ENCODE measurements at regions not wholly inside any gene's neighbourhood (a gene's known extent, or its start where the extent isn't known, plus 50 kb on each side); places are given as distances from the start of the nearest gene placed in this dataset.
A peak's percentile ranks its signal among the peaks of the same experiment; 100 is the strongest.
"Not testable (repeated sequence)": the region's sequence is repeated elsewhere in the genome, so short reads cannot be mapped to it uniquely, and the experiment has no call there.

DNA sequence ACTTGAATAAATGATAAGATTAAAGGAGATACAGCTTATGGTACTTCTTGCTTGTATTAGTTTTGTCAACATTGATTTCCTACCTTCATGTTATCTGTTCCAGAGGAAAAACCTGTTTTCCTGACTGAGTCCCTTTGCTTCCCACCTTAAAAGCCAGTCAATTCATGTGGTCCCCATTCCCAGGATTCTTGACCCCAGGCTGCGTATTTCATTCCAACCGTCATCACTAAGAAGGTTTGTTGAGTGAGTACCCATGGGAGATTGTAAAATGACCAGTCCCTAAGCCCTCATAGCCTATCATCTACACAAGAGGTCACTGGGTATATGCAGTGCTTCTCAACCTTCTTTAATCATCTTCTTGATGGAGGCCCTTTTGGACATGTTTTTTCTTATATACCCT lies 52.2 kb downstream of the BEX3 start:
- Mint-ChIP-seq H3K4me3 (no peak overlapping the region), H3K27me3 (peaks cover 0 to 4% of the 10 kb centered on the region in 2 donors), H3K36me3 (no peaks in the 10 kb centered on the region), H3K27ac (no peak overlapping the region), H3K9me3 (peaks cover 0 to 2% (median 0%) of the 10 kb centered on the region in 8 donors), H3K4me1 (no peaks in the 10 kb centered on the region)
- Histone ChIP-seq H3K27ac (ENCODE audit: low read depth, low read length) (no peak overlapping the region), H3K36me3 (ENCODE audit: insufficient read depth, low read length) (no peaks in the 10 kb centered on the region), H3K9me3 (ENCODE audit: control insufficient read depth in 1 of 2, low read length in 2 of 2) (no peaks in the 10 kb centered on the region), H3K4me3 (ENCODE audit: low read length in 2 of 2) (no peak overlapping the region), H3K4me1 (ENCODE audit: insufficient read depth, low read length) (no peaks in the 10 kb centered on the region), H3K27me3 (ENCODE audit: insufficient read depth, low read length) (no peaks in the 10 kb centered on the region)
- intact Hi-C loops (cut with micrococcal nuclease) = no loop called here
- POLR2A ChIA-PET (ENCODE audit: partially characterized antibody) = no interaction called here
- no peak for DNase-seq
- CTCF ChIA-PET (ENCODE audit: partially characterized antibody) = no interaction called here

- H3K4me3 Mint-ChIP-seq; H3K36me3 Mint-ChIP-seq; H3K27ac Mint-ChIP-seq; CTCF ChIA-PET (ENCODE audit: partially characterized antibody); DNase-seq; H3K4me3 ChIP-seq (ENCODE audit: low read length in 2 of 2); H3K27me3 Mint-ChIP-seq; POLR2A ChIA-PET (ENCODE audit: partially characterized antibody); intact Hi-C loops (cut with micrococcal nuclease); H3K4me1 Mint-ChIP-seq; H3K4me1 ChIP-seq (ENCODE audit: insufficient read depth, low read length); H3K27ac ChIP-seq (ENCODE audit: low read depth, low read length); H3K27me3 ChIP-seq (ENCODE audit: insufficient read depth, low read length); H3K9me3 ChIP-seq (ENCODE audit: control insufficient read depth in 1 of 2, low read length in 2 of 2); H3K36me3 ChIP-seq (ENCODE audit: insufficient read depth, low read length); H3K9me3 Mint-ChIP-seq: not testable (repeated sequence)
These were observed 52.7 kb downstream of the BEX3 start for GRCh38 chrX:103429026-103429425.

- CTCF ChIA-PET (ENCODE audit: partially characterized antibody) = no interaction called here
- Mint-ChIP-seq H3K4me3 (no peak overlapping the region), H3K27ac (no peak overlapping the region), H3K27me3 (peaks cover 0 to 4% of the 10 kb centered on the region in 2 donors), H3K9me3 (peaks cover 0 to 2% (median 0%) of the 10 kb centered on the region in 8 donors), H3K36me3 (no peaks in the 10 kb centered on the region), H3K4me1 (no peaks in the 10 kb centered on the region)
- Histone ChIP-seq H3K9me3 (ENCODE audit: control insufficient read depth in 1 of 2, low read length in 2 of 2) (no peaks in the 10 kb centered on the region), H3K27me3 (ENCODE audit: insufficient read depth, low read length) (no peaks in the 10 kb centered on the region), H3K27ac (ENCODE audit: low read depth, low read length) (no peak overlapping the region), H3K4me1 (ENCODE audit: insufficient read depth, low read length) (no peaks in the 10 kb centered on the region), H3K36me3 (ENCODE audit: insufficient read depth, low read length) (no peaks in the 10 kb centered on the region), H3K4me3 (ENCODE audit: low read length in 2 of 2) (no peak overlapping the region)
- intact Hi-C loops (cut with micrococcal nuclease) = no loop called here
- DNase-seq = no peak
- POLR2A ChIA-PET (ENCODE audit: partially characterized antibody) = no interaction called here
These were observed 55.0 kb downstream of the BEX3 start for GRCh38 chrX:103431316-103431715.

DNA sequence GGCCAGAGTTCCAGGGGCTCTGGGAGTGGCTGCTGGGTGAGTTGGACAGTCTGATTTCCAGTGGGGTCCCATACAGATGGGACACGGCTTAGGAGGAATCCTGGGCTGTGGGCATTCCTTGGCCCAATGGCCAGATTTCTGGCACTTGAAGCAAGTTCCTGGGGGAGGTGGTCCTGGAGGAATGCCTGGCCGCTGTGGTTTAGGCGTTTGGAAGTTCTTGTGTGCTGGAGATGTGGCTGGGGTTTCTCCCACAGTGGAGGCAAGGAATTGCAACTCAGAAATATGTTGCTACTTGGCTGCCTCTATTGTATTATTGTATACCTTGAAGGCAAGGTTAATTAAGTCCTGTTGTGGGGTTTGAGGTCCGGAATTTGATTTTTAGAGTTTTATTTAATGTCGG lies 56.5 kb downstream of the BEX3 start:
- H3K4me1 ChIP-seq (ENCODE audit: insufficient read depth, low read length); H3K4me3 Mint-ChIP-seq; H3K27me3 Mint-ChIP-seq; DNase-seq; CTCF ChIA-PET (ENCODE audit: partially characterized antibody); H3K4me3 ChIP-seq (ENCODE audit: low read length in 2 of 2); H3K36me3 Mint-ChIP-seq; H3K9me3 ChIP-seq (ENCODE audit: control insufficient read depth in 1 of 2, low read length in 2 of 2); intact Hi-C loops (cut with micrococcal nuclease); H3K27me3 ChIP-seq (ENCODE audit: insufficient read depth, low read length); H3K27ac ChIP-seq (ENCODE audit: low read depth, low read length); H3K36me3 ChIP-seq (ENCODE audit: insufficient read depth, low read length); H3K4me1 Mint-ChIP-seq; H3K9me3 Mint-ChIP-seq; POLR2A ChIA-PET (ENCODE audit: partially characterized antibody); H3K27ac Mint-ChIP-seq: not testable (repeated sequence)

DNA sequence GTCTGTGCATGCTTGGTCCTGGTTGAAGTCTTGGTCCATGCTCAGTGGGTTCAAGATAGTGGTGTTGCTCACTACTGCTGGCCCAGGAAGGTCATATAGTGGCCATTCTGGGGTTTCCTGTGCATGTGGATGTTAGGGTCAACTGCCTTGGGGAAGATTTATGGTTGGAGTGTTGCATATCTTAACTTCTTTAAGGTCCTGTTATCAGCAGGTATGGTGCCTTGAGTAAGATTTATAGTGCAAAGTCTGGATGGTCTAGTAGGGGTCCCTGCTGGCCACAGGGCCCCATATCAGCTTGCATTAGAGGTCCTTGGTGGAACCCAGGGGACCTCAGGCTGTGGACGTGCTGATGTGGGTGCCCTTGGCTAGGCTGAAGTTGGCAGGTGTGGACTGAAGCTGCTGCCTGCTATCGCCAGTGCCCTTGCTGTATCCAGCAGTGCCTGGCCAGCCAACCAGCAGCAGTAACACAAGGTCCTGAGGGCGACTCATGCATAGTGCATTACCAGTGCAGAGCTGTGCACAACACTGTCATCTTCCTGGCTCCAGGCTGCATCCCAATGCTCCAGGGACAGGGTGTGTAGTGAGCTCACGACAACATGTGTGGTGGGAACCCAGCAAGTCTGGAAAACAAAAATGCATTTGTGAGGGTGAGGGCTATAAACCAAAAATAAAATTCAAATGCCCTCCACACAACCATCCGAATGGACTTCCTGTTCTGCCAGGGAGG lies 61.0 kb downstream of the BEX3 start:
- CTCF ChIA-PET (ENCODE audit: partially characterized antibody) = no interaction called here
- POLR2A ChIA-PET (ENCODE audit: partially characterized antibody) = no interaction called here

DNA sequence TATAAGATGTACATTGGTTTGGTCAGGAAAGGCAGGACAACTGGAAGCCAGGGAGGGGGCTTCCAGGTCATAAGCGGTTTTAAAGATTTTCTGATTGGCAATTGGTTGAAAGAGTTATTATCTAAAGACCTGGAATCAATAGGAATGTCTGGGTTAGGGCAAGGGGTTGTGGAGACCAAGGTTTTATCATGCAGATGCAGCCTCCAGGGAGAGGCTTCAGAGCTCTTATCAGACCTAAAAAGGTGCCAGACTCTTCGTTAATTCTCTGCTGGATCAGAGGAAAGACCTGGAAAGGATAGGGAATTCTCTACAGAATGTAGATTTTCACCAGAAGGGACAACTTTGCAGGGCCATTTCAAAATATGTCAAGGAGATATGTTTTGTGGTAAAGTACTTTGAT lies 62.8 kb downstream of the BEX3 start:
- no peaks in the 10 kb centered on the region for H3K4me1 Mint-ChIP-seq
- H3K36me3 ChIP-seq (ENCODE audit: insufficient read depth, low read length) = no peaks in the 10 kb centered on the region
- POLR2A ChIA-PET (ENCODE audit: partially characterized antibody) = no interaction called here

More for the DNA sequence above, 61.0 kb downstream of the BEX3 start:
- Mint-ChIP-seq H3K27me3 (peaks cover 0 to 4% of the 10 kb centered on the region in 2 donors), H3K4me3 (no peak overlapping the region), H3K4me1 (no peaks in the 10 kb centered on the region), H3K36me3 (no peaks in the 10 kb centered on the region), H3K27ac (no peak overlapping the region), H3K9me3 (peaks cover 0 to 2% (median 0%) of the 10 kb centered on the region in 8 donors)
- Histone ChIP-seq H3K27ac (ENCODE audit: low read depth, low read length) (no peak overlapping the region), H3K36me3 (ENCODE audit: insufficient read depth, low read length) (no peaks in the 10 kb centered on the region), H3K4me1 (ENCODE audit: insufficient read depth, low read length) (no peaks in the 10 kb centered on the region), H3K27me3 (ENCODE audit: insufficient read depth, low read length) (no peaks in the 10 kb centered on the region), H3K4me3 (ENCODE audit: low read length in 2 of 2) (no peak overlapping the region), H3K9me3 (ENCODE audit: control insufficient read depth in 1 of 2, low read length in 2 of 2) (no peaks in the 10 kb centered on the region)
- intact Hi-C loops (cut with micrococcal nuclease) = no loop called here
- DNase-seq = no peak

GRCh38 chrX:103440621-103441020 lies 64.3 kb downstream of the BEX3 start:
- CTCF ChIA-PET (ENCODE audit: partially characterized antibody) = no interaction called here
- no peak overlapping the region for H3K27ac Mint-ChIP-seq
- intact Hi-C loops (cut with micrococcal nuclease) = no loop called here

More for the DNA sequence above, 62.8 kb downstream of the BEX3 start:
- no peak overlapping the region for H3K4me3 Mint-ChIP-seq
- H3K36me3 Mint-ChIP-seq = no peaks in the 10 kb centered on the region
- no peaks in the 10 kb centered on the region for H3K27me3 Mint-ChIP-seq
- H3K4me3 ChIP-seq (ENCODE audit: low read length in 2 of 2) = no peak overlapping the region
- no peaks in the 10 kb centered on the region for H3K27me3 ChIP-seq (ENCODE audit: insufficient read depth, low read length)
- no peaks in the 10 kb centered on the region for H3K9me3 ChIP-seq (ENCODE audit: control insufficient read depth in 1 of 2, low read length in 2 of 2)
- H3K4me1 ChIP-seq (ENCODE audit: insufficient read depth, low read length) = no peaks in the 10 kb centered on the region
- CTCF ChIA-PET (ENCODE audit: partially characterized antibody) = no interaction called here
- intact Hi-C loops (cut with micrococcal nuclease) = no loop called here
- DNase-seq = no peak
- H3K9me3 Mint-ChIP-seq = no peaks in the 10 kb centered on the region
- no peak overlapping the region for H3K27ac ChIP-seq (ENCODE audit: low read depth, low read length)
- peak overlapping the region in 1 of 7 donors; percentile 68 for H3K27ac Mint-ChIP-seq

More at GRCh38 chrX:103440621-103441020, 64.3 kb downstream of the BEX3 start:
- Histone ChIP-seq H3K4me3 (ENCODE audit: low read length in 2 of 2) (no peak overlapping the region), H3K27me3 (ENCODE audit: insufficient read depth, low read length) (no peaks in the 10 kb centered on the region), H3K27ac (ENCODE audit: low read depth, low read length) (no peak overlapping the region), H3K9me3 (ENCODE audit: control insufficient read depth in 1 of 2, low read length in 2 of 2) (no peaks in the 10 kb centered on the region), H3K36me3 (ENCODE audit: insufficient read depth, low read length) (no peaks in the 10 kb centered on the region), H3K4me1 (ENCODE audit: insufficient read depth, low read length) (no peaks in the 10 kb centered on the region)
- Mint-ChIP-seq H3K36me3 (no peaks in the 10 kb centered on the region), H3K4me1 (no peaks in the 10 kb centered on the region), H3K27me3 (no peaks in the 10 kb centered on the region), H3K9me3 (no peaks in the 10 kb centered on the region), H3K4me3 (no peak overlapping the region)
- POLR2A ChIA-PET (ENCODE audit: partially characterized antibody) = no interaction called here
- no peak for DNase-seq

Data from CD4-positive, alpha-beta memory T cell (primary cell).